OCI-LY1 (cell line): ENCODE measurements at regions not wholly inside any gene's neighbourhood (a gene's known extent, or its start where the extent isn't known, plus 50 kb on each side); places are given as distances from the start of the nearest gene placed in this dataset.

Source experiments
- H2AFZ ChIP-seq: fragments of 200-600 bp; sonication (generic), shearing (Covaris generic); 2 replicates; pipeline ENCODE4 v1.6.0; 2014; ENCODE audit warnings: antibody characterized with exemption, mild to moderate bottlenecking, low read length
- H3F3A ChIP-seq: fragments of 200-600 bp; sonication (generic), shearing (Covaris generic); 2 replicates; pipeline ENCODE4 v1.6.0; 2014; ENCODE audit warnings: mild to moderate bottlenecking, antibody characterized with exemption, low read length, moderate library complexity; ENCODE audit not compliant: insufficient read depth
- H3K27ac ChIP-seq: fragments of 200-600 bp; sonication (generic); 2 replicates; pipeline ENCODE4 v1.5.1; 2014; ENCODE audit warnings: low read length, mixed run types, mild to moderate bottlenecking, low read depth; ENCODE audit not compliant: poor library complexity, severe bottlenecking
- H3K27me3 ChIP-seq: fragments of 200-600 bp; sonication (generic); 2 replicates; pipeline ENCODE4 v1.6.0; 2014; ENCODE audit warnings: antibody characterized with exemption, mild to moderate bottlenecking, low read length, moderate library complexity; ENCODE audit not compliant: insufficient read depth
- H3K36me3 ChIP-seq: fragments of 200-600 bp; sonication (generic); 2 replicates; pipeline ENCODE4 v1.6.1; 2014; ENCODE audit warnings: mild to moderate bottlenecking, antibody characterized with exemption, low read length, moderate library complexity, mixed read lengths; ENCODE audit not compliant: insufficient read depth
- H3K4me1 ChIP-seq: fragments of 200-600 bp; sonication (generic); 2 replicates; pipeline ENCODE4 v1.5.1; 2014; ENCODE audit warnings: mild to moderate bottlenecking, low read length, moderate library complexity; ENCODE audit not compliant: insufficient read depth, severe bottlenecking
- H3K4me2 ChIP-seq: fragments of 200-600 bp; sonication (generic), shearing (Covaris generic); 2 replicates; pipeline ENCODE4 v1.6.1; 2014; ENCODE audit warnings: low read length
- H3K4me3 ChIP-seq: fragments of 200-600 bp; sonication (generic); 2 replicates; pipeline ENCODE4 v1.5.1; 2014; ENCODE audit warnings: low read length, low read depth, mild to moderate bottlenecking, mixed read lengths; ENCODE audit not compliant: poor library complexity, severe bottlenecking
- H3K79me2 ChIP-seq: fragments of 200-600 bp; shearing (Covaris generic); 2 replicates; pipeline ENCODE4 v1.6.1; 2016; ENCODE audit warnings: mixed run types, low read length, mixed read lengths; ENCODE audit not compliant: insufficient read depth
- H3K9ac ChIP-seq: fragments of 200-600 bp; sonication (generic), shearing (Covaris generic); 2 replicates; pipeline ENCODE4 v1.6.1; 2014; ENCODE audit warnings: mild to moderate bottlenecking, low read length, mixed read lengths
- H3K9me2 ChIP-seq: fragments of 200-600 bp; sonication (generic), shearing (Covaris generic); 2 replicates; pipeline ENCODE4 v1.6.1; 2014; ENCODE audit warnings: low read depth, mild to moderate bottlenecking, low read length, mixed read lengths
- H3K9me3 ChIP-seq: fragments of 200-600 bp; shearing (Covaris generic); 2 replicates; pipeline ENCODE4 v1.6.1; 2014; ENCODE audit warnings: low read length, mixed read lengths
- H4K20me1 ChIP-seq: fragments of 200-600 bp; sonication (generic), shearing (Covaris generic); 2 replicates; pipeline ENCODE4 v1.6.0; 2016; ENCODE audit warnings: mild to moderate bottlenecking, low read length; ENCODE audit not compliant: insufficient read depth
- EZH2 ChIP-seq: fragments of 200-600 bp; sonication (generic), shearing (Covaris generic); IDR thresholded peaks from 2 replicates; pipeline ENCODE4 v1.8.0; 2017; ENCODE audit warnings: borderline replicate concordance, mixed run types, mild to moderate bottlenecking, antibody characterized with exemption, low read length, moderate library complexity, mixed read lengths
- TF ChIP-seq, protein P1 (sequence below): fragments of 200-600 bp; sonication (generic), shearing (Covaris generic); IDR thresholded peaks from 2 replicates; pipeline ENCODE4 v1.5.1; 2017; ENCODE audit warnings: mild to moderate bottlenecking, antibody characterized with exemption, low read length, moderate library complexity, mixed read lengths

DNA sequence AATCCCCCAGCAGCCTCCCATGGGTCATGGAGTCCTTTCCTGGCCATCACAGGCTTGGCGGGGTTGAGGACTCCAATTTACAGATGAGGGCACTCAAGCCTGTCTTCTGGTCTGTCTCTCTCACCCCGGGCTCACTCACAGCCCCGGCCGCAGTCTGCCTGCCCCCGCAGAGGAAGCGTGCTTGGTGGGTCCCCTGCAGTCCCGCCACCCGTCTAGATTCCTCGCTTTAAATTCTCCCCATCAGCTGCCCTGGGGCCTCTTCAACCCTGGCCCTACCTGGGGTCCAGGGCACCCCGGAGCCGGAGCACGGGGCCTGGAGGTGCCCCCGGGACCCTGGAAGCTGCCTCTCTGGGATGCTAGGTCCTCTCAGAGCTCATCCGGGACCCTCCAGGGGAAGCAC, 92.9 kb downstream of the ENGASE start:
- Histone ChIP-seq H3K79me2 (no peaks in the 10 kb centered on the region), H3K36me3 (no peaks in the 10 kb centered on the region), H2AFZ (no peak overlapping the region), H3K4me1 (no peaks in the 10 kb centered on the region), H3K27me3 (0 out of 2 replicates have a peak, but pooled peaks cover 7% of the 10 kb centered on the region), H3K9me2 (no peaks in the 10 kb centered on the region), H3K9ac (no peak overlapping the region), H3F3A (no peaks in the 10 kb centered on the region), H3K27ac (no peak overlapping the region), H4K20me1 (no peaks in the 10 kb centered on the region), H3K9me3 (no peaks in the 10 kb centered on the region), H3K4me2 (no peak overlapping the region), H3K4me3 (no peak overlapping the region)
- TF ChIP-seq, protein P1, sequence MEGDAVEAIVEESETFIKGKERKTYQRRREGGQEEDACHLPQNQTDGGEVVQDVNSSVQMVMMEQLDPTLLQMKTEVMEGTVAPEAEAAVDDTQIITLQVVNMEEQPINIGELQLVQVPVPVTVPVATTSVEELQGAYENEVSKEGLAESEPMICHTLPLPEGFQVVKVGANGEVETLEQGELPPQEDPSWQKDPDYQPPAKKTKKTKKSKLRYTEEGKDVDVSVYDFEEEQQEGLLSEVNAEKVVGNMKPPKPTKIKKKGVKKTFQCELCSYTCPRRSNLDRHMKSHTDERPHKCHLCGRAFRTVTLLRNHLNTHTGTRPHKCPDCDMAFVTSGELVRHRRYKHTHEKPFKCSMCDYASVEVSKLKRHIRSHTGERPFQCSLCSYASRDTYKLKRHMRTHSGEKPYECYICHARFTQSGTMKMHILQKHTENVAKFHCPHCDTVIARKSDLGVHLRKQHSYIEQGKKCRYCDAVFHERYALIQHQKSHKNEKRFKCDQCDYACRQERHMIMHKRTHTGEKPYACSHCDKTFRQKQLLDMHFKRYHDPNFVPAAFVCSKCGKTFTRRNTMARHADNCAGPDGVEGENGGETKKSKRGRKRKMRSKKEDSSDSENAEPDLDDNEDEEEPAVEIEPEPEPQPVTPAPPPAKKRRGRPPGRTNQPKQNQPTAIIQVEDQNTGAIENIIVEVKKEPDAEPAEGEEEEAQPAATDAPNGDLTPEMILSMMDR = no peak
- TF ChIP-seq EZH2 = no peak

DNA sequence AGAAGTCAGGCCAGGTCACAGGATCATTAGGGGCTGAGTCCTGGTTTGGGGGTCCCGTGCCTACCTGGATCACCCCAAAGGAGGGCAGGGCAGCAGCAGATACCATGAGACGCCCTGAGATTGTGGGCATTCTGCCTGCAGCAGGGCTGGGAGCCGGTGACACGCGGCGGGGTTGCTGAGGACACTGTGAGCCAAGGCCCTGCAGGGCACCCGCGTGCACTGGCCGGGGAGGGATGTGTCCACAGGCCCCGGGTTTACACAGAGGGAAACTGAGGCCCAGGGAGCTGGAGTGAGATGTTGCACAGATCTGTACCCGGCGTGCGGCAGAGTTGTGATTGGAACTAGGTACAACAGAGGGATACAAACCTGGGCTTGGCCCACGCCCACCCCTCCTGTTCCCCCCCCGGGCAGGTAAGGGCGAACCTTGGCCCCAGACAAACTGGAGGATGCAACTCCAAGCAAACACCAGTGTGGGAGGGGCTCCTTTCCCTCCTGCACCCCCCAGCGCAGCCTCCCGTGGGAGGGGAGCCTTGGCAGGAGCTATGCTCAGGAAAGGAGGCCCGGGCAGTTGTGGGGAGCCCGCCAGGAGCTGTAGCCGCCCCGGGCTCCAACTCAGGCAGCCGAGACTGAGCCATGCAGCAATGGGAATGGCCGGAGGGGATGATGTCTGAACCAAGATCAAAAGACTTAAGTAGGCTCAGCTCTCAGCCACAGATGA, 91.3 kb downstream of the ENGASE start:
- no peaks in the 10 kb centered on the region for H3K4me1 ChIP-seq
- H3K4me3 ChIP-seq = no peak overlapping the region
- H3K27ac ChIP-seq = no peak overlapping the region
- no peaks in the 10 kb centered on the region for H3K36me3 ChIP-seq
- H3K9me3 ChIP-seq = no peaks in the 10 kb centered on the region
- H3K9me2 ChIP-seq = no peaks in the 10 kb centered on the region
- no peak overlapping the region for H2AFZ ChIP-seq
- peaks cover 14% of the 10 kb centered on the region; the same call in 1 of the 2 replicates for H3K27me3 ChIP-seq
- no peak overlapping the region for H3K9ac ChIP-seq
- no peaks in the 10 kb centered on the region for H4K20me1 ChIP-seq
- TF ChIP-seq, protein P1 = no peak
- no peak for TF ChIP-seq EZH2
- H3F3A ChIP-seq = no peaks in the 10 kb centered on the region
- no peak overlapping the region for H3K4me2 ChIP-seq
- no peaks in the 10 kb centered on the region for H3K79me2 ChIP-seq

DNA sequence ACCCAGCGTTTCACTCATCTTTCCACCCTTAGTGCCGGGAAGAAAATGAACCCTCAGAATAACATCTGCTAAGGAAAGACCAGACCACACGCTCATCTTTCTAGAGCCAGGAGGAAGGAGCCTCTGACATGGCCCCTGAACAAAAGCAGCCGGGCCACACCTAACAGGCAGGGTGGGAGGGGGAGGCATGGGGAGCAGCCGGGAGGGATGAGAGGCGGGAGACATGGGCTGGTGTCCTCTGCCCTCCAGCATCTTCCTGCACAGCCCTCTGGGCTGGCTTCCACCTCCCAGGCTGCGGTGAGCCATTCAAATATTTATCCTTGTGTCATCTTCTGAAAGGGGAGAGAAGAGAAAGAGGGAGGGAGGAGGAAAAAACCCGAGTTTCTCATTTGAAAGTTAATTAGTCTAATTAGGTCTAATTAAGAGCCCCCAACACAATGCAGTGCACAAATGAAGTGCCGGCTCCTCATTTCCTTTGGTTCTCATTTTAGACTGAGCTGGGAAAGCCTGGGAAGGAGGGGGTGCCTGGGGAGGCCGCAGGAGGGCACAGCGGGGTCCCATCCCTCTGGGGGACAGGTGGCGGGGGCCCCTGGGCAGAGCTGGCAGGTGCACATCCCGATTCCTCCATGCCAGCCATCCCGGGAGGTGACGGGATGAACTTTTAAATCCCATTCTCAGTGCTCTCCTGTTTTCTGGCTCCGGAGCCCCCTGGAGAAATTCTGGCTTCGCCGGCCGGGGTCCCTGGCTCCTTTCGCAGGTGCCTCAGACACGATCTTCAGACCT, 90.5 kb downstream of the ENGASE start:
- Histone ChIP-seq H3F3A (no peaks in the 10 kb centered on the region), H3K9me2 (no peaks in the 10 kb centered on the region), H2AFZ (no peak overlapping the region), H3K27ac (no peak overlapping the region), H3K27me3 (peaks cover 7% of the 10 kb centered on the region; the same call in 1 of the 2 replicates), H3K9ac (no peak overlapping the region), H3K9me3 (no peaks in the 10 kb centered on the region), H3K79me2 (no peaks in the 10 kb centered on the region), H3K36me3 (no peaks in the 10 kb centered on the region), H3K4me2 (no peak overlapping the region), H4K20me1 (no peaks in the 10 kb centered on the region), H3K4me3 (no peak overlapping the region), H3K4me1 (no peaks in the 10 kb centered on the region)
- no peak for TF ChIP-seq EZH2
- TF ChIP-seq, protein P1 = no peak
